HEK293 (cell line): ENCODE measurements at regions not wholly inside any gene's neighbourhood (a gene's known extent, or its start where the extent isn't known, plus 50 kb on each side); places are given as distances from the start of the nearest gene placed in this dataset.

Source experiments
- CTCF ChIA-PET: fragments of 350-600 bp; formaldehyde crosslinking; extraction: SDS; loops from one replicate; lab custom pipeline; 2021; ENCODE audit warnings: antibody characterized with exemption; lab: Yijun Ruan, JAX
- POLR2A ChIA-PET: fragments of 300-600 bp; formaldehyde crosslinking; extraction: SDS; loops from one replicate; lab custom pipeline; 2020; ENCODE audit warnings: antibody characterized with exemption, inconsistent platforms; lab: Yijun Ruan, JAX
- H3K27ac ChIP-seq: fragments of 200-500 bp; sonication (Bioruptor generic); 2 replicates; pipeline ENCODE4 v1.5.1; 2014; ENCODE audit warnings: low read depth, low read length, control low read depth, inconsistent platforms; ENCODE audit errors: extremely low read depth
- H3K36me3 ChIP-seq, 2 experiments: fragments of 200-500 bp in 1 of 2; sonication (Bioruptor generic) in 1 of 2; 1 replicate in 1 of 2; 2 replicates in 1 of 2; pipeline ENCODE4 v1.5.1; 2014 to 2017; ENCODE audit warnings: inconsistent platforms in 2 of 2, low read length in 2 of 2; ENCODE audit not compliant: control insufficient read depth in 2 of 2, insufficient read depth in 1 of 2
- H3K4me1 ChIP-seq: fragments of 200-500 bp; sonication (Bioruptor generic); 2 replicates; pipeline ENCODE4 v1.5.1; 2014; ENCODE audit warnings: mild to moderate bottlenecking, low read length, inconsistent platforms; ENCODE audit not compliant: control insufficient read depth, insufficient read depth
- H3K4me3 ChIP-seq: 2 replicates; pipeline ENCODE4 v1.5.1; 2011; ENCODE audit warnings: low read depth, mild to moderate bottlenecking, control low read depth, low read length, moderate library complexity
- H3K9me3 ChIP-seq: fragments of 200-500 bp; sonication (Bioruptor generic); 2 replicates; pipeline ENCODE4 v1.5.1; 2014; ENCODE audit warnings: low read depth, low read length, inconsistent platforms; ENCODE audit not compliant: control insufficient read depth, insufficient read depth
- AEBP2 ChIP-seq: fragments of 450-650 bp; formaldehyde crosslinking; IDR thresholded peaks from 2 replicates; pipeline ENCODE4 v1.5.1; 2016; ENCODE audit warnings: missing biosample characterization, missing genetic modification characterization, borderline replicate concordance
- BCL11A ChIP-seq: fragments of 450-650 bp; formaldehyde crosslinking; IDR thresholded peaks from 2 replicates; pipeline ENCODE4 v1.5.1; 2016; ENCODE audit warnings: low read depth, missing biosample characterization, missing genetic modification characterization
- INSM2 ChIP-seq: fragments of 450-650 bp; formaldehyde crosslinking; IDR thresholded peaks from 2 replicates; pipeline ENCODE4 v1.5.1; 2016; ENCODE audit warnings: missing biosample characterization, missing genetic modification characterization
- MEIS1 ChIP-seq: sonication (generic); formaldehyde crosslinking; IDR thresholded peaks from 2 replicates; pipeline ENCODE4 v1.8.1; 2022; ENCODE audit warnings: missing genetic modification reagents, mild to moderate bottlenecking, borderline replicate concordance
- SETDB1 ChIP-seq: IDR thresholded peaks from one replicate; pipeline ENCODE4 v1.6.1; 2017; ENCODE audit warnings: mild to moderate bottlenecking, low read length, moderate library complexity, mixed read lengths; ENCODE audit not compliant: insufficient read length
- ZFHX2 ChIP-seq: fragments of 450-650 bp; formaldehyde crosslinking; conservative IDR thresholded peaks from 2 replicates; pipeline ENCODE4 v1.5.1; 2016; ENCODE audit warnings: missing biosample characterization, missing genetic modification characterization
- ZNF19 ChIP-seq: fragments of 450-650 bp; formaldehyde crosslinking; IDR thresholded peaks from 2 replicates; pipeline ENCODE4; 2016; ENCODE audit warnings: missing biosample characterization, missing genetic modification characterization, low read depth
- ZNF2 ChIP-seq: fragments of 450-650 bp; formaldehyde crosslinking; IDR thresholded peaks from 2 replicates; pipeline ENCODE4 v1.5.1; 2016; ENCODE audit warnings: missing biosample characterization, missing genetic modification characterization
- ZNF404 ChIP-seq: fragments of 450-650 bp; formaldehyde crosslinking; IDR thresholded peaks from 2 replicates; pipeline ENCODE4 v1.5.1; 2017; ENCODE audit warnings: missing biosample characterization, missing genetic modification characterization
- ZNF426 ChIP-seq: fragments of 450-650 bp; formaldehyde crosslinking; IDR thresholded peaks from 2 replicates; pipeline ENCODE4 v1.5.1; 2017; ENCODE audit warnings: missing biosample characterization, missing genetic modification characterization, mild to moderate bottlenecking, inconsistent platforms, moderate library complexity
- ZNF514 ChIP-seq: fragments of 450-650 bp; formaldehyde crosslinking; IDR thresholded peaks from 2 replicates; pipeline ENCODE4 v1.5.1; 2016; ENCODE audit warnings: missing biosample characterization, missing genetic modification characterization
- ZNF529 ChIP-seq: fragments of 450-650 bp; formaldehyde crosslinking; IDR thresholded peaks from 2 replicates; pipeline ENCODE4 v1.5.1; 2017; ENCODE audit warnings: missing genetic modification characterization, missing biosample characterization; ENCODE audit not compliant: insufficient replicate concordance
- ZNF555 ChIP-seq: fragments of 450-650 bp; formaldehyde crosslinking; conservative IDR thresholded peaks from 2 replicates; pipeline ENCODE4 v1.5.1; 2017; ENCODE audit warnings: missing biosample characterization, mild to moderate bottlenecking, missing genetic modification characterization, inconsistent platforms
- ZNF626 ChIP-seq: fragments of 450-650 bp; sonication (Bioruptor Pico); formaldehyde crosslinking; IDR thresholded peaks from 2 replicates; pipeline ENCODE4 v1.5.1; 2018; ENCODE audit warnings: missing biosample characterization, missing genetic modification characterization, inconsistent platforms
- ZNF629 ChIP-seq: fragments of 450-650 bp; formaldehyde crosslinking; IDR thresholded peaks from 2 replicates; pipeline ENCODE4 v1.5.1; 2017; ENCODE audit warnings: missing biosample characterization, missing genetic modification characterization
- ZNF658 ChIP-seq: fragments of 450-650 bp; formaldehyde crosslinking; IDR thresholded peaks from 2 replicates; pipeline ENCODE4; 2016; ENCODE audit warnings: missing biosample characterization, missing genetic modification characterization
- ZNF76 ChIP-seq: fragments of 450-650 bp; formaldehyde crosslinking; IDR thresholded peaks from 2 replicates; pipeline ENCODE4; 2016; ENCODE audit warnings: low read depth, missing biosample characterization, missing genetic modification characterization, borderline replicate concordance
- TF ChIP-seq, protein P1 (sequence below): fragments of 450-650 bp; formaldehyde crosslinking; IDR thresholded peaks from 2 replicates; pipeline ENCODE4 v1.5.1; 2017; ENCODE audit warnings: missing biosample characterization, missing genetic modification characterization
- TF ChIP-seq, protein P2 (sequence below): fragments of 450-650 bp; IDR thresholded peaks from 2 replicates; pipeline ENCODE4 v1.5.1; 2018; ENCODE audit warnings: missing biosample characterization, mild to moderate bottlenecking, missing genetic modification characterization

- Histone ChIP-seq H3K36me3 (no peaks in the 10 kb centered on the region), H3K27ac (no peak overlapping the region), H3K4me1 (no peaks in the 10 kb centered on the region; the same call in 1 of the 2 replicates), H3K4me3 (no peak overlapping the region), H3K9me3 (no peaks in the 10 kb centered on the region)
- ChIA-PET POLR2A (no interaction called here), CTCF (interaction anchor here (1.4 kb wide), 1 partner anchor 224 kb away, joined by 4 read pairs; no protein-coding TSS in a partner anchor)
- no peak for TF ChIP-seq ZNF514 (tag by site-specific recombination)
- peak; percentile 31 for TF ChIP-seq ZFHX2 (tag by site-specific recombination)
- TF ChIP-seq, all 188 proteins: peak for 1
These were observed 63.6 kb upstream of the ERRFI1 start for GRCh38 chr1:8089535-8090228.

DNA sequence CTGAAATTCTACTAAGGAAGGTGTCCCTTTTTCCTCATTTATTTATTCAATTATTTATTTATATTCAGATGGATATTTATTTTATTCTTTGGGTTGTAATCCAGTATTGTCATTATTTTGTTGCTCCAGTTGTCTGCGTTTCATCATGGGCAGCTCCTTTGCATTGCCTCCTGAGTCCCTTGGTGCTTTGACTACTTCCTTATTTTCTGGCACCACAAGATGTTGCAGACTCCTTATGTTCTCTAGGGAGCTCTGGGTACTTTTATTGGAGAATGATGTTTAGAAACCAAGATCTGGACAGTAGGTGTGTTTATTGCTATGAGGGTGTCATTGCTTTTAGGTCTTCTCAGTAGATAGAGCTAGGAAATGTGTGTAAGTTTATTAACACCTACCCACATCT, 59.9 kb upstream of the ERRFI1 start:
- H3K9me3 ChIP-seq, result no peaks in the 10 kb centered on the region
- no peaks in the 10 kb centered on the region for H3K4me1 ChIP-seq
- no peak overlapping the region for H3K4me3 ChIP-seq
- no peaks in the 10 kb centered on the region for H3K36me3 ChIP-seq
- CTCF ChIA-PET, result no interaction called here
- H3K27ac ChIP-seq, result no peak overlapping the region
- POLR2A ChIA-PET, result no interaction called here
- TF ChIP-seq ZNF629 (tag by site-specific recombination) (no peak), SETDB1 (peak; percentile 84)

DNA sequence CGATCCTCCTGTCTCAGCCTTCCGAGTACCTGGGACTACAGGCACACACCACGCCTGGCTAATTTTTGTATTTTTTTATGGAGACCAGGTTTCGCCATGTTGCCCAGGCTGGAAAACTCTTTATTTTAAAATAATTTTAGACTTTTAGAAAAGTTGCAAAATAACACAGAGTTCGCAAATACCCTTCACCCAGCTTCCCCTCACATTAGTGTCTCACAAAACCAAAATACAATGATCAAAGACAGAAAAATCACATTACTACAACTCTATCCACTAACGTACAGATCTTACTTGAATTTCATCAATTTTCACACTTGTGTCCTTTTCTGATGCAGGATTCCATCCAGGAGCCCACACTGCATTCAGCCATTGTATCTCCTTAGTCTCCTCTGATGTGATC, 58.8 kb upstream of the ERRFI1 start:
- H3K27ac ChIP-seq, result no peak overlapping the region
- POLR2A ChIA-PET, result no interaction called here
- CTCF ChIA-PET, result no interaction called here
- no peak for TF ChIP-seq ZNF2 (tag by site-specific recombination)
- no peak for TF ChIP-seq MEIS1 (CRISPR knock-in tag)
- TF ChIP-seq ZNF404 (tag by site-specific recombination), result no peak
- peak; percentile 93 for TF ChIP-seq ZNF529 (tag by site-specific recombination)
- H3K4me3 ChIP-seq, result no peak overlapping the region
- no peaks in the 10 kb centered on the region for H3K4me1 ChIP-seq
- no peaks in the 10 kb centered on the region for H3K36me3 ChIP-seq
- no peaks in the 10 kb centered on the region for H3K9me3 ChIP-seq

DNA sequence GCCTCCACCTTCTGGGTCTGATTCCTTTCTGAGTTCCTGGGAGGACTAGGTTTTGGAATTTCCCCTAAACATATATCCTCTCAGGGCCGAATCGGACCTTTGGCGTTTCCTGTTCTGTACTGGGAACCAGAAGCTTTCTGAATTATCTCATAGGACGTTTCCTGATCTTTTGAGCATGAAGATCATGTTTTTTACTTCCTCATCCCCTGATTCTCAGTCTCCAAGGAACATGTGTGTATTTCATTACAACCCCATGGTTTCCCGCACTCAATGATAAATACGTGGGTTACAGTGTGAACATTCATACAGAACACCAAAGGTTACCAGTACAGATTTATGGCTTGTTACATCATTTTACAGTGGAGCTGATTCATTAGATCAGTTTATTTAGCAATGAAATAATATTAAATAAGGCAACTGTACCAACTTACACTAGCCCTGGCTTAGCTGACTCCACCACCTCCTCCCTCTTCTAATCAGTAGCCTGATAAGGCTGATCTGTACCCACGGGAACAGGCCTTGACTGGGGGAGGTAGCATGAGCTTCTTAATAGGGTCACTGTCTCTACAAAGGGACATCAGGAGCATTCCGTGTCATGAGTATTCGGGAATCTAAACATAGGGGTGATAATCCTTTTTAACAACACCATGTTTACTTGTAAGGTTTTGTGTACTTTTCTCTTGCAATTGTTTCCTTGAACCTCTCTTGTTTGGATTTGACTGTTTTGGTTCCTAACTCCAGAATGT, 57.8 kb upstream of the ERRFI1 start:
- no peaks in the 10 kb centered on the region for H3K36me3 ChIP-seq
- H3K4me3 ChIP-seq, result no peak overlapping the region
- no peaks in the 10 kb centered on the region for H3K4me1 ChIP-seq
- no peaks in the 10 kb centered on the region for H3K9me3 ChIP-seq
- no peak overlapping the region for H3K27ac ChIP-seq
- POLR2A ChIA-PET, result interaction anchor here (0.5 kb wide), 1 partner anchor 733 kb away, joined by 7 read pairs; the partner anchor contains the start of gene RERE
- CTCF ChIA-PET, result interaction anchor here (0.7 to 0.8 kb wide), 2 partner anchors 50 to 85 kb away, joined by 4 to 5 read pairs; no protein-coding TSS in a partner anchor
- TF ChIP-seq MEIS1 (CRISPR knock-in tag), result no peak
- no peak for TF ChIP-seq ZNF555 (tag by site-specific recombination)
- no peak for TF ChIP-seq ZNF626
- TF ChIP-seq ZNF19 (tag by site-specific recombination), result no peak
- TF ChIP-seq, protein P1, sequence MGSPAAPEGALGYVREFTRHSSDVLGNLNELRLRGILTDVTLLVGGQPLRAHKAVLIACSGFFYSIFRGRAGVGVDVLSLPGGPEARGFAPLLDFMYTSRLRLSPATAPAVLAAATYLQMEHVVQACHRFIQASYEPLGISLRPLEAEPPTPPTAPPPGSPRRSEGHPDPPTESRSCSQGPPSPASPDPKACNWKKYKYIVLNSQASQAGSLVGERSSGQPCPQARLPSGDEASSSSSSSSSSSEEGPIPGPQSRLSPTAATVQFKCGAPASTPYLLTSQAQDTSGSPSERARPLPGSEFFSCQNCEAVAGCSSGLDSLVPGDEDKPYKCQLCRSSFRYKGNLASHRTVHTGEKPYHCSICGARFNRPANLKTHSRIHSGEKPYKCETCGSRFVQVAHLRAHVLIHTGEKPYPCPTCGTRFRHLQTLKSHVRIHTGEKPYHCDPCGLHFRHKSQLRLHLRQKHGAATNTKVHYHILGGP (tag by site-specific recombination), result no peak
- TF ChIP-seq ZNF76 (tag by site-specific recombination), result no peak
- TF ChIP-seq ZNF426 (tag by site-specific recombination), result no peak
- no peak for TF ChIP-seq INSM2 (tag by site-specific recombination)
- TF ChIP-seq, protein P2, sequence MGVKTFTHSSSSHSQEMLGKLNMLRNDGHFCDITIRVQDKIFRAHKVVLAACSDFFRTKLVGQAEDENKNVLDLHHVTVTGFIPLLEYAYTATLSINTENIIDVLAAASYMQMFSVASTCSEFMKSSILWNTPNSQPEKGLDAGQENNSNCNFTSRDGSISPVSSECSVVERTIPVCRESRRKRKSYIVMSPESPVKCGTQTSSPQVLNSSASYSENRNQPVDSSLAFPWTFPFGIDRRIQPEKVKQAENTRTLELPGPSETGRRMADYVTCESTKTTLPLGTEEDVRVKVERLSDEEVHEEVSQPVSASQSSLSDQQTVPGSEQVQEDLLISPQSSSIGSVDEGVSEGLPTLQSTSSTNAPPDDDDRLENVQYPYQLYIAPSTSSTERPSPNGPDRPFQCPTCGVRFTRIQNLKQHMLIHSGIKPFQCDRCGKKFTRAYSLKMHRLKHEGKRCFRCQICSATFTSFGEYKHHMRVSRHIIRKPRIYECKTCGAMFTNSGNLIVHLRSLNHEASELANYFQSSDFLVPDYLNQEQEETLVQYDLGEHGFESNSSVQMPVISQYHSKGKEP, result no peak
- no peak for TF ChIP-seq AEBP2 (tag by site-specific recombination)
- TF ChIP-seq ZNF658 (tag by site-specific recombination), result no peak
- no peak for TF ChIP-seq BCL11A (tag by site-specific recombination)
